SK-N-SH (cell line): ENCODE measurements at regions not wholly inside any gene's neighbourhood (a gene's known extent, or its start where the extent isn't known, plus 50 kb on each side); places are given as distances from the start of the nearest gene placed in this dataset.

ENCODE experiments used
- CTCF ChIA-PET: fragments of 300-600, 350-600 bp; formaldehyde crosslinking; extraction: SDS; loops from one replicate; lab custom pipeline; 2021; lab: Yijun Ruan, JAX
- POLR2A ChIA-PET: fragments of 350-600 bp; sonication (Branson Sonifier 250); formaldehyde crosslinking; extraction: SDS; loops from one replicate; lab custom pipeline; 2020; ENCODE audit warnings: antibody characterized with exemption, inconsistent platforms; lab: Yijun Ruan, JAX
- DNase-seq: peaks from one replicate; pipeline ENCODE4 v3.0.0; 2012
- H2AFZ ChIP-seq: fragments of 200-600 bp; sonication (generic); 2 replicates; pipeline ENCODE4 v1.8.1; 2016; ENCODE audit warnings: antibody characterized with exemption, mild to moderate bottlenecking, low read depth
- H3F3A ChIP-seq: fragments of 200-600 bp; sonication (generic); replicated peaks from 2 replicates; pipeline ENCODE3; 2016; ENCODE audit warnings: antibody characterized with exemption, mild to moderate bottlenecking; ENCODE audit not compliant: insufficient read depth
- H3K27ac ChIP-seq, 2 experiments: fragments of 200-500 bp in 1 of 2; fragments of 200-600 bp in 1 of 2; sonication (Bioruptor generic) in 1 of 2; sonication (generic), shearing (Covaris generic) in 1 of 2; 2 replicates each; pipeline versions ENCODE4 v1.5.1 to v1.6.1; 2014 to 2016; ENCODE audit warnings: low read depth in 2 of 2, inconsistent platforms in 1 of 2, low read length in 1 of 2, mild to moderate bottlenecking in 1 of 2, mixed read lengths in 1 of 2
- H3K27me3 ChIP-seq: fragments of 200-600 bp; sonication (generic), shearing (Covaris generic); 2 replicates; pipeline ENCODE4 v1.6.1; 2016; ENCODE audit warnings: mixed run types; ENCODE audit not compliant: insufficient read depth
- H3K36me3 ChIP-seq, 2 experiments: fragments of 200-500 bp in 1 of 2; fragments of 200-600 bp in 1 of 2; sonication (Bioruptor generic) in 1 of 2; sonication (generic) in 1 of 2; replicated peaks in 1 of 2; 2 replicates each; pipeline versions ENCODE3 to v1.5.1; 2014 to 2016; ENCODE audit warnings: low read length in 1 of 2, mild to moderate bottlenecking in 1 of 2; ENCODE audit not compliant: insufficient read depth in 2 of 2, control insufficient read depth in 1 of 2
- H3K4me1 ChIP-seq, 2 experiments: fragments of 200-500 bp in 1 of 2; fragments of 200-600 bp in 1 of 2; sonication (Bioruptor generic) in 1 of 2; sonication (generic), shearing (Covaris generic) in 1 of 2; 2 replicates each; pipeline versions ENCODE4 v1.5.1 to v1.6.1; 2014 to 2016; ENCODE audit warnings: low read depth in 1 of 2, low read length in 1 of 2, mixed run types in 1 of 2; ENCODE audit not compliant: insufficient read depth in 2 of 2, control insufficient read depth in 1 of 2
- H3K4me2 ChIP-seq: fragments of 200-600 bp; sonication (generic), shearing (Covaris generic); 2 replicates; pipeline ENCODE4 v1.6.1; 2017; ENCODE audit warnings: mixed run types
- H3K4me3 ChIP-seq, 2 experiments: fragments of 200-500 bp in 1 of 2; fragments of 200-600 bp in 1 of 2; sonication (Bioruptor generic) in 1 of 2; sonication (generic), shearing (Covaris generic) in 1 of 2; 2 replicates each; pipeline versions ENCODE4 v1.5.1 to v1.8.1; 2014 to 2016; ENCODE audit warnings: low read depth in 2 of 2, inconsistent platforms in 1 of 2, low read length in 1 of 2, mild to moderate bottlenecking in 1 of 2, mixed read lengths in 1 of 2, moderate library complexity in 1 of 2
- H3K79me2 ChIP-seq: fragments of 200-600 bp; sonication (generic); 2 replicates; pipeline ENCODE4 v1.8.1; 2017; ENCODE audit warnings: mild to moderate bottlenecking; ENCODE audit not compliant: insufficient read depth
- H3K9ac ChIP-seq: fragments of 200-600 bp; sonication (generic); 2 replicates; pipeline ENCODE4 v1.6.1; 2017; ENCODE audit warnings: mixed run types
- H3K9me2 ChIP-seq: fragments of 200-600 bp; sonication (generic); 2 replicates; pipeline ENCODE4 v1.6.1; 2017; ENCODE audit warnings: mixed run types
- H3K9me3 ChIP-seq: fragments of 200-600 bp; sonication (generic); 2 replicates; pipeline ENCODE4 v1.6.1; 2017; ENCODE audit warnings: mixed run types, mild to moderate bottlenecking, moderate library complexity
- H4K20me1 ChIP-seq: fragments of 200-600 bp; sonication (generic); 2 replicates; pipeline ENCODE4 v1.6.1; 2017; ENCODE audit warnings: mild to moderate bottlenecking, mixed run types; ENCODE audit not compliant: insufficient read depth
- CHD2 ChIP-seq: fragments of 150-350 bp; IDR thresholded peaks from 2 replicates; pipeline ENCODE4 v1.6.1; 2018; ENCODE audit warnings: low read length; ENCODE audit not compliant: partially characterized antibody
- ELF1 ChIP-seq: IDR thresholded peaks from 2 replicates; pipeline ENCODE4 v1.4.0; 2012
- FOSL2 ChIP-seq: IDR thresholded peaks from 2 replicates; pipeline ENCODE4 v1.4.0; 2012; ENCODE audit warnings: low read depth, mild to moderate bottlenecking, moderate library complexity, borderline replicate concordance
- FOXM1 ChIP-seq: IDR thresholded peaks from 2 replicates; pipeline ENCODE4 v1.4.0; 2012; ENCODE audit warnings: low read depth, mild to moderate bottlenecking
- MEF2A ChIP-seq: IDR thresholded peaks from 2 replicates; pipeline ENCODE4 v1.4.0; 2012; ENCODE audit warnings: low read depth, borderline replicate concordance
- MXI1 ChIP-seq: IDR thresholded peaks from 2 replicates; pipeline ENCODE4 v1.6.1; 2012; ENCODE audit warnings: mild to moderate bottlenecking, low read depth, low read length, improper control_type of control experiment
- RCOR1 ChIP-seq: fragments of 150-350 bp; IDR thresholded peaks from 2 replicates; pipeline ENCODE4 v1.6.1; 2017; ENCODE audit warnings: antibody characterized with exemption, low read length
- SIN3A ChIP-seq: IDR thresholded peaks from 2 replicates; pipeline ENCODE4 v1.6.1; 2012; ENCODE audit warnings: low read depth, mild to moderate bottlenecking, low read length, moderate library complexity, borderline replicate concordance
- TCF12 ChIP-seq: IDR thresholded peaks from 2 replicates; pipeline ENCODE4 v1.4.0; 2012
- YY1 ChIP-seq: IDR thresholded peaks from 2 replicates; pipeline ENCODE4 v1.4.0; 2012; ENCODE audit warnings: low read depth, mild to moderate bottlenecking
- WGBS: methylation state at CpG from one replicate; pipeline ENCODE4 v1.1.6; 2017; ENCODE audit warnings: low lambda C conversion rate; 5-methylcytosine and 5-hydroxymethylcytosine counted together
- TF ChIP-seq, protein P1 (sequence below): IDR thresholded peaks from 2 replicates; pipeline ENCODE4; 2012

DNA sequence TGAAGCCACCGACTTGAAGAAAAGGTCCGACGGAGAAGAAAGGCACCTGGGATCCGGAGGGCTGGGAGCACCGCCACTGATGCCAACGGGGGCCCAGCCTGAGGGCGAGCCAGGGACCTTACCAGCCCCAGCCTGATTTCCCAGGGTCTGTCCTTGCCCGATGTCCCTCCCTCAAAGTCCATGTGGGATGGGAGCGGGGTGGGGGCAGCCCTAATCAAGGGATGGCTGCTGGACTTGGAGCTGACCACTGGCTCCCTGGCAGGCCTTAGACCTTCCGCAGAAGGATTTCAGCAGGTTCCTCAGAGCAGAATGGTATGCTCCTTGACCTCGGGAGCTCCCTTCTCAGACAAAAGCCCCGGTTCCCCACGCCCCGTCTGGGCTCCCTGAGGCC, 99.6 kb downstream of the ZFP36L2 start:
- H2AFZ ChIP-seq = no peak overlapping the region
- H3K36me3 ChIP-seq = no peaks in the 10 kb centered on the region
- H3K4me2 ChIP-seq = no peak overlapping the region
- H3K4me1 ChIP-seq = peaks cover 8 to 11% of the 10 kb centered on the region in 2 experiments; a peak in 2 of 4 replicates
- no peak overlapping the region for H3K4me3 ChIP-seq
- 97% methylated on average over 13 of the region's 14 CpGs for WGBS
- POLR2A ChIA-PET = no interaction called here
- no peaks in the 10 kb centered on the region for H3K9me3 ChIP-seq
- H3K79me2 ChIP-seq = no peaks in the 10 kb centered on the region
- CTCF ChIA-PET = interaction anchor here (0.6 to 2.4 kb wide), 19 partner anchors 9 to 411 kb away, joined by 3 to 8 read pairs (median 4); partner anchors contain the start of gene ZFP36L2
- H4K20me1 ChIP-seq = no peaks in the 10 kb centered on the region
- DNase-seq = no peak
- H3K9me2 ChIP-seq = no peaks in the 10 kb centered on the region
- H3K9ac ChIP-seq = no peak overlapping the region
- H3K27ac ChIP-seq = no peak overlapping the region
- H3F3A ChIP-seq = no peaks in the 10 kb centered on the region
- no peaks in the 10 kb centered on the region for H3K27me3 ChIP-seq
- TF ChIP-seq, protein P1, sequence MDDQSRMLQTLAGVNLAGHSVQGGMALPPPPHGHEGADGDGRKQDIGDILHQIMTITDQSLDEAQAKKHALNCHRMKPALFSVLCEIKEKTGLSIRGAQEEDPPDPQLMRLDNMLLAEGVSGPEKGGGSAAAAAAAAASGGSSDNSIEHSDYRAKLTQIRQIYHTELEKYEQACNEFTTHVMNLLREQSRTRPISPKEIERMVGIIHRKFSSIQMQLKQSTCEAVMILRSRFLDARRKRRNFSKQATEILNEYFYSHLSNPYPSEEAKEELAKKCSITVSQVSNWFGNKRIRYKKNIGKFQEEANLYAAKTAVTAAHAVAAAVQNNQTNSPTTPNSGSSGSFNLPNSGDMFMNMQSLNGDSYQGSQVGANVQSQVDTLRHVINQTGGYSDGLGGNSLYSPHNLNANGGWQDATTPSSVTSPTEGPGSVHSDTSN = no peak
- TF ChIP-seq YY1 (no peak), MEF2A (no peak), FOSL2 (no peak), RCOR1 (no peak), TCF12 (no peak), ELF1 (no peak)

DNA sequence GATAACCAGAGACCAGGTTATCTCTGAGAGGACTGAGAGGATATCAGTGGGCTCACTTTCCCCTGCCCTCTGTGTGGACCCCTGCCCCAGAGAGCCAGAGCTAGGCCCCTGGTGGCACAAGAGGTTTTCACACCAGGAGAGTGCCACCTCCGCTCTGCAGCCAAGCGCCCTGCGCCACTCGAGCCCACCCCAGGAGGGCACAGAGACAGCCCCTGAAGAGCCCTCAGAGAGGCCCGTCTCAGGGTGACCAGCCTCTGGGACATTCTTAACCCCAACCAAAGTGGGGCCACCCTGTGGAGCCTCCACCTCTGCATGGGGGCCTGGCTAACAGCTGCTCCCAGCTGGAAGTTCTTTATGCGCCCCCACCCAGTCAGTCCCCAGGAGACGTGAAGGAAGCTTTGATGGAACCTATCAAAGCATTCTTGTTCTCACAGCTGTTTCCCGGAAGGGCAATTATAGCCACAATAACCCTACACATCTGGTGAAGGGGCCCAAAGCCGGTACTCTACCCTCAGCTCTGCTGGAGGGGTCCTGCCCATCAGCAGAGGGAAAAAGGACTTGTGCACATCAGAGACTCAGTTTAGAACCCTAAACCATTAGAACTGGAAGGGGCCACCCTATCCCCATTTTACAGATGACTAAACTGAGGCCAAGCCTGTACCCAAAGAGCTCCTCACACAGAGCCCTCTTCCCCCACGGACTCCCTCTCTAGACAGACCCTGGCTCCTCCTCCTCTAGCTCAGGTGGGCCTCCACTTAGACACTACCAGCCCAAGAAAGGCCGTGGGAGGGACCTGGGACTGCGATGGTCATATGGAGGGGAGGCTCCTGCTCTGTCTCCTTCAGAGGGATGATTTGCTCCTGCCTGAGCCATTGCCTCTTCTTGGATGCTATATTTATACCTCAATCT, 101.1 kb downstream of the ZFP36L2 start:
- Histone ChIP-seq H3K79me2 (no peaks in the 10 kb centered on the region), H3K27me3 (no peaks in the 10 kb centered on the region), H3K36me3 (no peaks in the 10 kb centered on the region), H3K4me3 (no peak overlapping the region), H2AFZ (no peak overlapping the region), H3K9me3 (no peaks in the 10 kb centered on the region), H4K20me1 (no peaks in the 10 kb centered on the region), H3K9ac (no peak overlapping the region), H3K4me1 (peaks cover 1 to 5% of the 10 kb centered on the region in 2 experiments; a peak in 1 of 4 replicates), H3K9me2 (no peaks in the 10 kb centered on the region), H3F3A (no peaks in the 10 kb centered on the region), H3K27ac (no peak overlapping the region), H3K4me2 (no peak overlapping the region)
- TF ChIP-seq SIN3A (no peak), FOXM1 (no peak), CHD2 (no peak), MXI1 (no peak), FOSL2 (no peak)
- 96% methylated on average over 12 of the region's 12 CpGs for WGBS
- DNase-seq = no peak
- POLR2A ChIA-PET = no interaction called here
- CTCF ChIA-PET = interaction anchor here (0.8 to 1.8 kb wide), 8 partner anchors 24 to 297 kb away, joined by 3 to 6 read pairs (median 3); no protein-coding TSS in a partner anchor
